SK-N-SH (cell line): ENCODE measurements at regions not wholly inside any gene's neighbourhood (a gene's known extent, or its start where the extent isn't known, plus 50 kb on each side); places are given as distances from the start of the nearest gene placed in this dataset.
A peak's percentile ranks its signal among the peaks of the same experiment; 100 is the strongest.

Source experiments
- CTCF ChIA-PET: fragments of 300-600, 350-600 bp; formaldehyde crosslinking; extraction: SDS; loops from one replicate; lab custom pipeline; 2021; lab: Yijun Ruan, JAX
- POLR2A ChIA-PET: fragments of 350-600 bp; sonication (Branson Sonifier 250); formaldehyde crosslinking; extraction: SDS; loops from one replicate; lab custom pipeline; 2020; ENCODE audit warnings: antibody characterized with exemption, inconsistent platforms; lab: Yijun Ruan, JAX
- DNase-seq: peaks from one replicate; pipeline ENCODE4 v3.0.0; 2012
- H2AFZ ChIP-seq: fragments of 200-600 bp; sonication (generic); 2 replicates; pipeline ENCODE4 v1.8.1; 2016; ENCODE audit warnings: antibody characterized with exemption, mild to moderate bottlenecking, low read depth
- H3F3A ChIP-seq: fragments of 200-600 bp; sonication (generic); replicated peaks from 2 replicates; pipeline ENCODE3; 2016; ENCODE audit warnings: antibody characterized with exemption, mild to moderate bottlenecking; ENCODE audit not compliant: insufficient read depth
- H3K27ac ChIP-seq, 2 experiments: fragments of 200-500 bp in 1 of 2; fragments of 200-600 bp in 1 of 2; sonication (Bioruptor generic) in 1 of 2; sonication (generic), shearing (Covaris generic) in 1 of 2; 2 replicates each; pipeline versions ENCODE4 v1.5.1 to v1.6.1; 2014 to 2016; ENCODE audit warnings: low read depth in 2 of 2, inconsistent platforms in 1 of 2, low read length in 1 of 2, mild to moderate bottlenecking in 1 of 2, mixed read lengths in 1 of 2
- H3K27me3 ChIP-seq: fragments of 200-600 bp; sonication (generic), shearing (Covaris generic); 2 replicates; pipeline ENCODE4 v1.6.1; 2016; ENCODE audit warnings: mixed run types; ENCODE audit not compliant: insufficient read depth
- H3K36me3 ChIP-seq, 2 experiments: fragments of 200-500 bp in 1 of 2; fragments of 200-600 bp in 1 of 2; sonication (Bioruptor generic) in 1 of 2; sonication (generic) in 1 of 2; replicated peaks in 1 of 2; 2 replicates each; pipeline versions ENCODE3 to v1.5.1; 2014 to 2016; ENCODE audit warnings: low read length in 1 of 2, mild to moderate bottlenecking in 1 of 2; ENCODE audit not compliant: insufficient read depth in 2 of 2, control insufficient read depth in 1 of 2
- H3K4me1 ChIP-seq, 2 experiments: fragments of 200-500 bp in 1 of 2; fragments of 200-600 bp in 1 of 2; sonication (Bioruptor generic) in 1 of 2; sonication (generic), shearing (Covaris generic) in 1 of 2; 2 replicates each; pipeline versions ENCODE4 v1.5.1 to v1.6.1; 2014 to 2016; ENCODE audit warnings: low read depth in 1 of 2, low read length in 1 of 2, mixed run types in 1 of 2; ENCODE audit not compliant: insufficient read depth in 2 of 2, control insufficient read depth in 1 of 2
- H3K4me2 ChIP-seq: fragments of 200-600 bp; sonication (generic), shearing (Covaris generic); 2 replicates; pipeline ENCODE4 v1.6.1; 2017; ENCODE audit warnings: mixed run types
- H3K4me3 ChIP-seq, 2 experiments: fragments of 200-500 bp in 1 of 2; fragments of 200-600 bp in 1 of 2; sonication (Bioruptor generic) in 1 of 2; sonication (generic), shearing (Covaris generic) in 1 of 2; 2 replicates each; pipeline versions ENCODE4 v1.5.1 to v1.8.1; 2014 to 2016; ENCODE audit warnings: low read depth in 2 of 2, inconsistent platforms in 1 of 2, low read length in 1 of 2, mild to moderate bottlenecking in 1 of 2, mixed read lengths in 1 of 2, moderate library complexity in 1 of 2
- H3K79me2 ChIP-seq: fragments of 200-600 bp; sonication (generic); 2 replicates; pipeline ENCODE4 v1.8.1; 2017; ENCODE audit warnings: mild to moderate bottlenecking; ENCODE audit not compliant: insufficient read depth
- H3K9ac ChIP-seq: fragments of 200-600 bp; sonication (generic); 2 replicates; pipeline ENCODE4 v1.6.1; 2017; ENCODE audit warnings: mixed run types
- H3K9me2 ChIP-seq: fragments of 200-600 bp; sonication (generic); 2 replicates; pipeline ENCODE4 v1.6.1; 2017; ENCODE audit warnings: mixed run types
- H3K9me3 ChIP-seq: fragments of 200-600 bp; sonication (generic); 2 replicates; pipeline ENCODE4 v1.6.1; 2017; ENCODE audit warnings: mixed run types, mild to moderate bottlenecking, moderate library complexity
- H4K20me1 ChIP-seq: fragments of 200-600 bp; sonication (generic); 2 replicates; pipeline ENCODE4 v1.6.1; 2017; ENCODE audit warnings: mild to moderate bottlenecking, mixed run types; ENCODE audit not compliant: insufficient read depth
- CHD2 ChIP-seq: fragments of 150-350 bp; IDR thresholded peaks from 2 replicates; pipeline ENCODE4 v1.6.1; 2018; ENCODE audit warnings: low read length; ENCODE audit not compliant: partially characterized antibody
- CTCF ChIP-seq: fragments of 200-600 bp; sonication (generic); IDR thresholded peaks from 2 replicates; pipeline ENCODE4 v1.6.1; 2017; ENCODE audit warnings: antibody characterized with exemption, mild to moderate bottlenecking, moderate library complexity
- EP300 ChIP-seq, 2 experiments: IDR thresholded peaks; 2 replicates each; pipeline versions ENCODE4 v1.4.0 to v1.6.1; 2012; ENCODE audit warnings: borderline replicate concordance in 1 of 2, low read depth in 1 of 2, low read length in 1 of 2
- FOXJ3 ChIP-seq: sonication (generic); formaldehyde crosslinking; IDR thresholded peaks from 2 replicates; pipeline ENCODE4 v1.5.1; 2020; ENCODE audit warnings: mild to moderate bottlenecking, missing genetic modification reagents
- GABPA ChIP-seq: IDR thresholded peaks from 2 replicates; pipeline ENCODE4 v1.4.0; 2012; ENCODE audit warnings: low read depth, mild to moderate bottlenecking
- IRF3 ChIP-seq: fragments of 150-350 bp; IDR thresholded peaks from 2 replicates; pipeline ENCODE4 v1.6.1; 2016; ENCODE audit warnings: mild to moderate bottlenecking, low read depth, low read length
- JUND ChIP-seq: IDR thresholded peaks from 2 replicates; pipeline ENCODE4 v1.4.0; 2012
- MEF2A ChIP-seq: IDR thresholded peaks from 2 replicates; pipeline ENCODE4 v1.4.0; 2012; ENCODE audit warnings: low read depth, borderline replicate concordance
- NRF1 ChIP-seq: IDR thresholded peaks from 2 replicates; pipeline ENCODE4 v1.6.1; 2012; ENCODE audit warnings: low read depth, mild to moderate bottlenecking, low read length
- RAD21 ChIP-seq: IDR thresholded peaks from 2 replicates; pipeline ENCODE4 v1.6.1; 2012; ENCODE audit warnings: mild to moderate bottlenecking, low read length
- RCOR1 ChIP-seq: fragments of 150-350 bp; IDR thresholded peaks from 2 replicates; pipeline ENCODE4 v1.6.1; 2017; ENCODE audit warnings: antibody characterized with exemption, low read length
- SIN3A ChIP-seq: IDR thresholded peaks from 2 replicates; pipeline ENCODE4 v1.6.1; 2012; ENCODE audit warnings: low read depth, mild to moderate bottlenecking, low read length, moderate library complexity, borderline replicate concordance
- SMC3 ChIP-seq: IDR thresholded peaks from 2 replicates; pipeline ENCODE4 v1.6.1; 2012; ENCODE audit warnings: low read depth, low read length, improper control_type of control experiment
- TCF12 ChIP-seq: IDR thresholded peaks from 2 replicates; pipeline ENCODE4 v1.4.0; 2012
- WGBS: methylation state at CpG from one replicate; pipeline ENCODE4 v1.1.6; 2017; ENCODE audit warnings: low lambda C conversion rate; 5-methylcytosine and 5-hydroxymethylcytosine counted together
- TF ChIP-seq, protein P1 (sequence below): IDR thresholded peaks from 2 replicates; pipeline ENCODE4 v1.4.0; 2012; ENCODE audit warnings: low read depth, borderline replicate concordance
- TF ChIP-seq, protein P2 (sequence below): fragments of 150-350 bp; IDR thresholded peaks from 2 replicates; pipeline ENCODE4 v1.6.1; 2017; ENCODE audit warnings: antibody characterized with exemption, low read length, low read depth, borderline replicate concordance

- CTCF ChIA-PET, result interaction anchor here (0.7 to 2.6 kb wide), 4 partner anchors 10 to 31 kb away, joined by 3 to 13 read pairs (median 3); no protein-coding TSS in a partner anchor
These were observed 207.3 kb upstream of the RADX start for GRCh38 chrX:106404512-106404911.

GRCh38 chrX:106415276-106415895, 196.4 kb upstream of the RADX start:
- H4K20me1 ChIP-seq, result no peaks in the 10 kb centered on the region
- H3K9ac ChIP-seq, result no peak overlapping the region
- no peaks in the 10 kb centered on the region for H3K27me3 ChIP-seq
- no peaks in the 10 kb centered on the region for H3K9me2 ChIP-seq
- H3K79me2 ChIP-seq, result no peaks in the 10 kb centered on the region
- no peak overlapping the region for H3K4me2 ChIP-seq
- CTCF ChIA-PET, result interaction anchor here (0.7 to 2.4 kb wide), 12 partner anchors 10 to 130 kb away, joined by 3 to 13 read pairs (median 4); no protein-coding TSS in a partner anchor
- 0% methylated on average over 2 of the region's 2 CpGs for WGBS
- no peak overlapping the region for H3K27ac ChIP-seq
- H3K4me3 ChIP-seq, result no peak overlapping the region
- no peak overlapping the region for H2AFZ ChIP-seq
- peak; percentile 26 for DNase-seq
- H3K36me3 ChIP-seq, result no peaks in the 10 kb centered on the region
- TF ChIP-seq CTCF (peak; percentile 81), FOXJ3 (no peak), MEF2A (no peak), EP300 (IDR thresholded peaks at IDR 0.05; ENCODE audit: borderline replicate concordance in 1 of 2, low read depth in 1 of 2, low read length in 1 of 2) (no peak), SMC3 (peak; percentile 22; the same call in 1 of the 2 replicates), TCF12 (no peak), RAD21 (0 out of 2 replicates have a peak, but pooled peaks have one; percentile 18), RCOR1 (no peak), CHD2 (no peak), GABPA (no peak), JUND (no peak)
- TF ChIP-seq, protein P1, sequence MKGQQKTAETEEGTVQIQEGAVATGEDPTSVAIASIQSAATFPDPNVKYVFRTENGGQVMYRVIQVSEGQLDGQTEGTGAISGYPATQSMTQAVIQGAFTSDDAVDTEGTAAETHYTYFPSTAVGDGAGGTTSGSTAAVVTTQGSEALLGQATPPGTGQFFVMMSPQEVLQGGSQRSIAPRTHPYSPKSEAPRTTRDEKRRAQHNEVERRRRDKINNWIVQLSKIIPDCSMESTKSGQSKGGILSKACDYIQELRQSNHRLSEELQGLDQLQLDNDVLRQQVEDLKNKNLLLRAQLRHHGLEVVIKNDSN, result no peak
- POLR2A ChIA-PET, result no interaction called here
- H3K9me3 ChIP-seq, result no peaks in the 10 kb centered on the region
- H3F3A ChIP-seq, result no peaks in the 10 kb centered on the region
- no peaks in the 10 kb centered on the region for H3K4me1 ChIP-seq

More at GRCh38 chrX:106404512-106404911, 207.3 kb upstream of the RADX start:
- no peak overlapping the region for H3K4me2 ChIP-seq
- H3K9ac ChIP-seq, result no peak overlapping the region
- H3K36me3 ChIP-seq, result no peaks in the 10 kb centered on the region
- H4K20me1 ChIP-seq, result no peaks in the 10 kb centered on the region
- no peak overlapping the region for H3K27ac ChIP-seq
- DNase-seq, result no peak
- H3K79me2 ChIP-seq, result no peaks in the 10 kb centered on the region
- H2AFZ ChIP-seq, result no peak overlapping the region
- H3K9me2 ChIP-seq, result no peaks in the 10 kb centered on the region
- no peak overlapping the region for H3K4me3 ChIP-seq
- no peaks in the 10 kb centered on the region for H3K9me3 ChIP-seq
- peaks cover 6% of the 10 kb centered on the region; the same call in 1 of the 2 replicates for H3K27me3 ChIP-seq
- 0% methylated on average over 1 of the region's 1 CpG for WGBS
- POLR2A ChIA-PET, result no interaction called here
- H3F3A ChIP-seq, result no peaks in the 10 kb centered on the region
- H3K4me1 ChIP-seq, result no peaks in the 10 kb centered on the region
- TF ChIP-seq IRF3 (no peak), NRF1 (no peak), SIN3A (no peak), CTCF (peak; percentile 41), JUND (no peak)
- TF ChIP-seq, protein P2, sequence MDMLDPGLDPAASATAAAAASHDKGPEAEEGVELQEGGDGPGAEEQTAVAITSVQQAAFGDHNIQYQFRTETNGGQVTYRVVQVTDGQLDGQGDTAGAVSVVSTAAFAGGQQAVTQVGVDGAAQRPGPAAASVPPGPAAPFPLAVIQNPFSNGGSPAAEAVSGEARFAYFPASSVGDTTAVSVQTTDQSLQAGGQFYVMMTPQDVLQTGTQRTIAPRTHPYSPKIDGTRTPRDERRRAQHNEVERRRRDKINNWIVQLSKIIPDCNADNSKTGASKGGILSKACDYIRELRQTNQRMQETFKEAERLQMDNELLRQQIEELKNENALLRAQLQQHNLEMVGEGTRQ, result no peak
- TF ChIP-seq, all 33 proteins: peak for 1
